Body of pancreas (tissue), 4 donors: ENCODE measurements at regions not wholly inside any gene's neighbourhood (a gene's known extent, or its start where the extent isn't known, plus 50 kb on each side); places are given as distances from the start of the nearest gene placed in this dataset.

Experiments
- POLR2A ChIP-seq, 3 donors: fragments of 450-650 bp; IDR thresholded peaks; one replicate each; pipeline ENCODE4 v1.6.1; 2016; ENCODE audit warnings: antibody characterized with exemption in 3 of 3, mild to moderate bottlenecking in 2 of 3
- TF ChIP-seq, protein P1 (sequence below), 7 experiments: fragments of 450-650 bp in 4 of 7; fragments of 200-600 bp in 3 of 7; sonication (generic) in 3 of 7; IDR thresholded peaks; one replicate each; pipeline ENCODE4 v1.5.1; 2016 to 2019; ENCODE audit warnings: antibody characterized with exemption in 7 of 7

DNA sequence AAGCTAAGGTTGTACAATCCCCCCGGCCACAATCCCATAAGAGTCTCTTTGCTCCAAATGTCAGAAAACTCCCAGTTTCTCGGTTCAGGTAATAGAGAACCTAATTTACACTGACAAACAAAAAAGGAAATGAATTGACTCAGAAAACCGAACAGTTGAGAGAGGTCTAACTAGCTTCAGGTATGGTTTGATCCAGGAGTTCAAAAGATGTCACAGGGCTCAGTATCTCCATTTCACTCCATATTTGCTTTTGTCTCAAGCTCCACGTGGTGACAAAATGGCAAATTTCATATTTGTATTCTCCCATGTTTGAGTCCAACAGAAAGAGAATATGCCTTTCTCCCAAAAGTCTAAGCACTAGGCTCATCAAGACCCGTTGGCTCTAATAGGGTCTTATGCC, 117.4 kb downstream of the AXIN2 start:
- TF ChIP-seq, protein P1, sequence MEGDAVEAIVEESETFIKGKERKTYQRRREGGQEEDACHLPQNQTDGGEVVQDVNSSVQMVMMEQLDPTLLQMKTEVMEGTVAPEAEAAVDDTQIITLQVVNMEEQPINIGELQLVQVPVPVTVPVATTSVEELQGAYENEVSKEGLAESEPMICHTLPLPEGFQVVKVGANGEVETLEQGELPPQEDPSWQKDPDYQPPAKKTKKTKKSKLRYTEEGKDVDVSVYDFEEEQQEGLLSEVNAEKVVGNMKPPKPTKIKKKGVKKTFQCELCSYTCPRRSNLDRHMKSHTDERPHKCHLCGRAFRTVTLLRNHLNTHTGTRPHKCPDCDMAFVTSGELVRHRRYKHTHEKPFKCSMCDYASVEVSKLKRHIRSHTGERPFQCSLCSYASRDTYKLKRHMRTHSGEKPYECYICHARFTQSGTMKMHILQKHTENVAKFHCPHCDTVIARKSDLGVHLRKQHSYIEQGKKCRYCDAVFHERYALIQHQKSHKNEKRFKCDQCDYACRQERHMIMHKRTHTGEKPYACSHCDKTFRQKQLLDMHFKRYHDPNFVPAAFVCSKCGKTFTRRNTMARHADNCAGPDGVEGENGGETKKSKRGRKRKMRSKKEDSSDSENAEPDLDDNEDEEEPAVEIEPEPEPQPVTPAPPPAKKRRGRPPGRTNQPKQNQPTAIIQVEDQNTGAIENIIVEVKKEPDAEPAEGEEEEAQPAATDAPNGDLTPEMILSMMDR (IDR thresholded peaks at IDR 0.05): no peak
- no peak for TF ChIP-seq POLR2A (IDR thresholded peaks at IDR 0.05)
